Peyer's patch (tissue), 4 donors: ENCODE measurements at regions not wholly inside any gene's neighbourhood (a gene's known extent, or its start where the extent isn't known, plus 50 kb on each side); places are given as distances from the start of the nearest gene placed in this dataset.

Experiments used
- CTCF ChIP-seq, 6 experiments: fragments of 450-650 bp in 4 of 6; fragments of 200-600 bp in 2 of 6; sonication (generic) in 1 of 6; IDR thresholded peaks; one replicate each; pipeline ENCODE4 v1.5.1; 2017 to 2019; ENCODE audit warnings: antibody characterized with exemption in 6 of 6, mild to moderate bottlenecking in 3 of 6, moderate library complexity in 1 of 6
- POLR2A ChIP-seq, 2 donors: fragments of 450-650 bp; IDR thresholded peaks; one replicate each; pipeline ENCODE4 v1.5.1; 2017; ENCODE audit warnings: antibody characterized with exemption in 2 of 2, mild to moderate bottlenecking in 2 of 2, moderate library complexity in 2 of 2

- TF ChIP-seq CTCF (IDR thresholded peaks at IDR 0.05): no peak
- TF ChIP-seq POLR2A (IDR thresholded peaks at IDR 0.05): no peak
Observed at GRCh38 chr4:111649308-111649707, 495.9 kb upstream of the FAM241A start.
